ENCODE measurements at regions not wholly inside any gene's neighbourhood (a gene's known extent, or its start where the extent isn't known, plus 50 kb on each side); places are given as distances from the start of the nearest gene placed in this dataset.
"Not testable (repeated sequence)": the region's sequence is repeated elsewhere in the genome, so short reads cannot be mapped to it uniquely, and the experiment has no call there.

GRCh38 chr4:53717064-53717549 is 125.8 kb upstream of the LNX1 start:
- no peak for DNase-seq (ENCODE audit: low read depth in 2 of 2, low spot score in 1 of 2)

GRCh38 chr4:53716471-53717063 is 125.3 kb upstream of the LNX1 start:
- no peak for DNase-seq (ENCODE audit: low read depth in 2 of 2, low spot score in 1 of 2)

- DNase-seq (ENCODE audit: low read depth in 2 of 2, low spot score in 1 of 2): no peak
These were observed 124.7 kb upstream of the LNX1 start for GRCh38 chr4:53716011-53716410.

- DNase-seq (ENCODE audit: low read depth in 2 of 2, low spot score in 1 of 2): no peak
These were observed 123.2 kb upstream of the LNX1 start for GRCh38 chr4:53714236-53715140.

GRCh38 chr4:53713767-53714166 is 122.5 kb upstream of the LNX1 start:
- DNase-seq (ENCODE audit: low read depth in 2 of 2, low spot score in 1 of 2): no peak

GRCh38 chr4:53713296-53713695 is 122.0 kb upstream of the LNX1 start:
- DNase-seq (ENCODE audit: low read depth in 2 of 2, low spot score in 1 of 2): no peak

- no peak for DNase-seq (ENCODE audit: low read depth in 2 of 2, low spot score in 1 of 2)
These were observed 121.2 kb upstream of the LNX1 start for GRCh38 chr4:53712408-53713020.

- no peak for DNase-seq (ENCODE audit: low read depth in 2 of 2, low spot score in 1 of 2)
These were observed 120.6 kb upstream of the LNX1 start for GRCh38 chr4:53711926-53712325.

- no peak for DNase-seq (ENCODE audit: low read depth in 2 of 2, low spot score in 1 of 2)
These were observed 118.4 kb upstream of the LNX1 start for GRCh38 chr4:53709693-53710092.

GRCh38 chr4:53707491-53707890 is 116.2 kb upstream of the LNX1 start:
- DNase-seq (ENCODE audit: low read depth in 2 of 2, low spot score in 1 of 2): no peak

GRCh38 chr4:53706422-53707032 is 115.2 kb upstream of the LNX1 start:
- DNase-seq (ENCODE audit: low read depth in 2 of 2, low spot score in 1 of 2): no peak

- no peak for DNase-seq (ENCODE audit: low read depth in 2 of 2, low spot score in 1 of 2)
These were observed 114.7 kb upstream of the LNX1 start for GRCh38 chr4:53705972-53706371.

- no peak for DNase-seq (ENCODE audit: low read depth in 2 of 2, low spot score in 1 of 2)
These were observed 114.0 kb upstream of the LNX1 start for GRCh38 chr4:53705151-53705764.

GRCh38 chr4:53704329-53704728 is 113.0 kb upstream of the LNX1 start:
- no peak for DNase-seq (ENCODE audit: low read depth in 2 of 2, low spot score in 1 of 2)

- DNase-seq (ENCODE audit: low read depth in 2 of 2, low spot score in 1 of 2): no peak
These were observed 112.0 kb upstream of the LNX1 start for GRCh38 chr4:53703267-53703655.

- no peak for DNase-seq (ENCODE audit: low read depth in 2 of 2, low spot score in 1 of 2)
These were observed 111.3 kb upstream of the LNX1 start for GRCh38 chr4:53702334-53703266.

- not testable (repeated sequence) for DNase-seq (ENCODE audit: low read depth in 2 of 2, low spot score in 1 of 2)
These were observed 110.0 kb upstream of the LNX1 start for GRCh38 chr4:53701260-53701659.

GRCh38 chr4:53699310-53699709 is 108.0 kb upstream of the LNX1 start:
- DNase-seq (ENCODE audit: low read depth in 2 of 2, low spot score in 1 of 2): not testable (repeated sequence)

GRCh38 chr4:53697016-53697685 is 105.9 kb upstream of the LNX1 start:
- no peak for DNase-seq (ENCODE audit: low read depth in 2 of 2, low spot score in 1 of 2)
